AG09309 (cell line): ENCODE measurements at regions not wholly inside any gene's neighbourhood (a gene's known extent, or its start where the extent isn't known, plus 50 kb on each side); places are given as distances from the start of the nearest gene placed in this dataset.

ENCODE experiments used
- DNase-seq: peaks from one replicate; pipeline ENCODE4 v3.0.0-alpha.2; 2010; ENCODE audit warnings: low read depth
- H3K4me3 ChIP-seq: 2 replicates; pipeline ENCODE4 v1.5.1; 2011; ENCODE audit warnings: mild to moderate bottlenecking, low read depth, low read length, moderate library complexity; ENCODE audit not compliant: control insufficient read depth
- TF ChIP-seq, protein P1 (sequence below): IDR thresholded peaks from 2 replicates; pipeline ENCODE4 v1.5.1; 2011; ENCODE audit warnings: mild to moderate bottlenecking, low read depth, low read length, inconsistent platforms; ENCODE audit not compliant: insufficient read depth, control insufficient read depth; ENCODE audit errors: missing control alignments

DNA sequence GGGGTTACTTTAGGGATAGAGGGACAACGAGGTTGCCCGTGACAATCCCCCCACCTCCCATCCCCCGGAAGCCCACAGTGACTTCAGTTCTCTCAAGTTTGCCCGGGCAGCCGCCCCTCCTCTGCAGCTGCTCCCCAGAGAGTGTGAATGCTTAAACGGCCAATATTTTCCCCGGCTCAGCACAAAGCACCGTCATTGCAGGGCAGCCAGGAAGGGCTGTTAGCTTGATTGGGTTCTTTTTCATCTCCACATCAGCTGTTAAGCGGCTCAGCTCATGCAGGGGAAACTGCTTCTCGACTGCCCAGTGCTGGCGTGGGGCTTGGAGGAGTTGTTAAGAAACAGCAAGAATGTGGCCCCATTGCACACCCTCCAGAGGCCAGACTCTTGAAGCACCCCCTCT lies 120.5 kb upstream of the NCOR2 start:
- no peak for DNase-seq
- H3K4me3 ChIP-seq: no peak overlapping the region
- TF ChIP-seq, protein P1, sequence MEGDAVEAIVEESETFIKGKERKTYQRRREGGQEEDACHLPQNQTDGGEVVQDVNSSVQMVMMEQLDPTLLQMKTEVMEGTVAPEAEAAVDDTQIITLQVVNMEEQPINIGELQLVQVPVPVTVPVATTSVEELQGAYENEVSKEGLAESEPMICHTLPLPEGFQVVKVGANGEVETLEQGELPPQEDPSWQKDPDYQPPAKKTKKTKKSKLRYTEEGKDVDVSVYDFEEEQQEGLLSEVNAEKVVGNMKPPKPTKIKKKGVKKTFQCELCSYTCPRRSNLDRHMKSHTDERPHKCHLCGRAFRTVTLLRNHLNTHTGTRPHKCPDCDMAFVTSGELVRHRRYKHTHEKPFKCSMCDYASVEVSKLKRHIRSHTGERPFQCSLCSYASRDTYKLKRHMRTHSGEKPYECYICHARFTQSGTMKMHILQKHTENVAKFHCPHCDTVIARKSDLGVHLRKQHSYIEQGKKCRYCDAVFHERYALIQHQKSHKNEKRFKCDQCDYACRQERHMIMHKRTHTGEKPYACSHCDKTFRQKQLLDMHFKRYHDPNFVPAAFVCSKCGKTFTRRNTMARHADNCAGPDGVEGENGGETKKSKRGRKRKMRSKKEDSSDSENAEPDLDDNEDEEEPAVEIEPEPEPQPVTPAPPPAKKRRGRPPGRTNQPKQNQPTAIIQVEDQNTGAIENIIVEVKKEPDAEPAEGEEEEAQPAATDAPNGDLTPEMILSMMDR: no peak

DNA sequence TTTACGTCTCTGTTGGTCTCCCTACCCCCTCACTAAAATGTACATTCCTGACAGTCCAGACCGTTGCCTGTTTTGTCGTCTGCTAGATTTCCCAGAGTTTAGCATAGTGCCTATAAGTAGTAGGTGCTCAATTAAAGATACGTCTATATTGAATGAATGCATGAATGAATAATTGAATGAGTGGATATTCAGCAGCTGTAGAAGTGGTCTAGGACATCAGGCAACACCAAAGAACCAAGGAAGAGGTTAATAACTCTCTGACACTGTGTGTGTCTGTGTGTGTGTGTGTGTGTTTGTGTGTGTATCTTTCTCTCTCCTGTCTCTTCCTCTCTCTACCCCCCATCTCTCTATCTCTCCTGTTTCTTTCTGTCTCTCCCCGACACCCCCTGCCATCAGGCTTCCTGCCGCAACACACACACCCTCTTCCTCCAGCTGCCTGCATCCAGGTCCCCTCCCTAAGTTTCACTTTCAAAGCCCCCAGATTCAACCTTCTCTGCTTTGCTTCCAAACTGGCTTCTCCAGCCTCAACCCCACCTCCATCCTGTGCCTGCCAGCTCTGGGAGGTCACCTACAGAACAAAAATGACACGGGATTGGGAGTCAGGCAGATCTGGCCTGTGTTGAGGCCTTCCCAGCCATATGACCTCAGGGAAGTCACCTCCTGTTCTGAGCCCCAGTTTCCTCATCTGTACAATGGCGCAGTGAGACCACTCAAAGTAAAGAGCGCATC lies 119.9 kb upstream of the NCOR2 start:
- TF ChIP-seq, protein P1: no peak
- H3K4me3 ChIP-seq: no peak overlapping the region
- no peak for DNase-seq

DNA sequence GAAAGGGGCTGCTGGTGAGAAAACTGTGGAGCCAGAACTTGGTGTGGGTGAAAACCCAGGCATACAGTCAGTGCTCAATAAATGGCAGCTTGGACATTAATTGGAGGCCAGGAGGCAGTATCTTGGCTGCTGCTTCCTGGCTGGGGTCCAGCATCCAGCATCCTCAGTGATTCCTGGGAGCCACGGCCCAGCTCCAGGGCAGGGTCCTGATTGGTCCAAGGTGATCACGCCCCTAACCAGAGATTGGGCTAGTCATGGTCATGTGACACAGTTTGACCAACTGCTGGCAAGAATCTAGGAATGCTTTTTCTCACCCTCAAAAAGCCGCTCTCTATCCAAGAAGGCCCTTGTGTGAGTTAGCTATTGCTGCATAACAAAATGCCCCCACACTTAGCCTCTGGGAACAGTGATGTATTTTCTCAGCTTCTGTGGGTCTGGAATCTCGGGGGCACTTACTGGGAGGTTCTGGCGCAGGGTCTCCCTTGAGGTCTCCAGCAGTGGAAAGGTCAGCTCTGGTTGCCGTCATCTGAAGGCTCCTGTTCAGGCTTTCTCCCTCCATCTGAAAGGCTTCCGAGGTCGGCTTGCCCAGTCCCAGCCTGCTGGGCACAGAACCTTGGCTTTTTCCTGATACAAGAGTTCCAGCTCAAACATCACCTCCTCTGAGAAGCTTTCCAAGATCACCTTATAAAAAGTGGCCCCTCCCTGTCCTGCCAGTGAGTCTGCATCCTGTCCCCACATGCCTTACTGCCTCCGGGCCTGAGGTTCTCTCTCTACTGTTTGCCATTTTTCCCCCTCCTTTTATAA lies 119.2 kb upstream of the NCOR2 start:
- no peak overlapping the region for H3K4me3 ChIP-seq
- TF ChIP-seq, protein P1: no peak
- DNase-seq: no peak

DNA sequence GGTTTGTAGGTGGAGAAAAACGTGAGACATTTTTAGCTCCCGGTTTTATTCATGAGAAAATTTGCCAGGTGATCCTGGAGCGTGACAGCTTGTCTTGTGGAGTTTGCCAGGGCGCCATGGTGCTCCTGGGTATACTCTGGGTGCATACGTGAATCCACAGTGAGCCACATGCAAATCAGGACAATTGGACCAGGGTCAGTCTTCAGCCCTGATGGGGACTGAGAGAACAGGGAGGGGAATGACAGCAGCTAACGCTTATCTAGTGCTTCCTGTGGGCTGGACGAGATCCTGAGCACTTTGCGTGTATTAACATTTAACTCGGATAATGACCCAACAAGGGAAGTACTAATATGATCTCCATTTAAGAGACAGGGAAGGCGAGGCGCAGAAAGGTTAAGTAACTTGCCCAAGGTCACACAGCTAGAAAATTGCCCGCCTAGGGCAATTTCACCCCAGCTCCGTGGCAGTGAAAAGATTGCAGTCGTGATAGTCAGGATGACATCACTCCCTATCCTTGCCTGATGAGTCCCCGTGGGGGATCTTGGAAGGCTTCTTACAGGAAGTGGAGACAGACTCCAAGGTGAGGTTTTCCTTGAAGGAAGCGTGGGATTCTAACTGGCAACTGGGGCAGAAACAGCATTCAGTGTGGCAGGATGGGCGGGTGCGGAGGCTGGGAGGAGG lies 118.4 kb upstream of the NCOR2 start:
- no peak for DNase-seq
- H3K4me3 ChIP-seq: no peak overlapping the region
- TF ChIP-seq, protein P1: no peak

DNA sequence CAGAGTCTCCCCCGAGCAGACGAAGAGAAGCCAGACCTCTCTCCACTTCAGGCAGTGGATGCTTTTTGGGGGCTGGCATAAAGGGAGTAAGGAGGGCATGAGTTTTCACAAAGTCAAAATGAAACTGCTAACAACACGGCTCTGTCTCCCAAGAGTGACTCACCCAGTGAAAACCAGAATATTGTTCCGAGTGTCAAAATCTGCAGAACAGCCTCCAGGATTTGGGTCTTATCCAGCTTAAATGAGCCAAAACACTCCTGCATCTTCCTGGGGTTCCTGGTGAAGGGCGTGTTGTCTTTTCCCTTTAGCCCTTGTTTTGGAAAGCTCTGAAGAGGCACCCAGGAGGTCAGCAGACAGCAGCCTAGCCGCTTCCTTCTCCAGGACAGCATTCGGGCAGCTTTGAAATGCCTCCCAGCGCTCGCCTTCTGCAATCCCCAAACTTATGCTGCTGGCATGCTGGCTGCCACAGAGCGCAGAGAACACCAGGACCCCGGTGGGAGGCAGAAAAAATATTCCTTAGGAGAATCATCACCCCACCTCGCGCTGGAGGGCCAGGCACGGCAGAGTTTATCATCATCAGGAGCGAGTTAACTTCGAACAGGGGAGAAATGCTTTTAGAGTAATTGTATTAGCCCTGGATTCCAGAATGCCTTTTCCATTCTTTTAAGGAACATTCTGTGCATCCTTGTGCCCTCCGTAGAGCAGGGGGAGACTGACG lies 117.7 kb upstream of the NCOR2 start:
- no peak for DNase-seq
- H3K4me3 ChIP-seq: peak overlapping the region; percentile 29
- TF ChIP-seq, protein P1: no peak

DNA sequence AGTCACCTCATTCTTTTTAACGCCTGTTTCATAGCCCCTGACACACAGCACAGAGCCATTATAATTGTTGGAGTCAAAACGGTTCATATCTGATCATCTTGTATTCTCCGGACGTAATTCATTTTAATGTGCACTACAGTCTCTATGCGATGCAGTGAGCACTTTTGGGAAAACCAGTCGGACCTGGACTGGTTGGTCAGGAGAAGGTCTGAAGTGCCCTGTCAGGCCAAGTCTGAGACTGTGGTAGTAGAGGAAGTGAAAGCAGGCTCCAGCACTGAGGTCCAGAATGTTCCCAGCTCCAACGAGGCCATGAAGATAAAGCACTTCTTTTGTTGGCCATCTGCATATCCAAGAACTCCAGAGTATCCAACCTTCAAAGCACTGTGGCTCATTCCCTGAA lies 117.1 kb upstream of the NCOR2 start:
- peak overlapping the region; percentile 29; the same call in 1 of the 2 replicates for H3K4me3 ChIP-seq
- TF ChIP-seq, protein P1: no peak
- DNase-seq: no peak
